B cell (primary cell): ENCODE measurements at regions not wholly inside any gene's neighbourhood (a gene's known extent, or its start where the extent isn't known, plus 50 kb on each side); places are given as distances from the start of the nearest gene placed in this dataset.

Source experiments
- EZH2 ChIP-seq: IDR thresholded peaks from 2 replicates; pipeline ENCODE4 v1.6.1; 2012; ENCODE audit warnings: borderline replicate concordance, low read depth, mild to moderate bottlenecking, moderate library complexity, low read length; ENCODE audit not compliant: insufficient read depth, poor library complexity, severe bottlenecking
- TF ChIP-seq, protein P1 (sequence below): fragments of 200-600 bp; IDR thresholded peaks from one replicate; pipeline ENCODE4 v1.8.0; 2022; ENCODE audit warnings: antibody characterized with exemption, mild to moderate bottlenecking

DNA sequence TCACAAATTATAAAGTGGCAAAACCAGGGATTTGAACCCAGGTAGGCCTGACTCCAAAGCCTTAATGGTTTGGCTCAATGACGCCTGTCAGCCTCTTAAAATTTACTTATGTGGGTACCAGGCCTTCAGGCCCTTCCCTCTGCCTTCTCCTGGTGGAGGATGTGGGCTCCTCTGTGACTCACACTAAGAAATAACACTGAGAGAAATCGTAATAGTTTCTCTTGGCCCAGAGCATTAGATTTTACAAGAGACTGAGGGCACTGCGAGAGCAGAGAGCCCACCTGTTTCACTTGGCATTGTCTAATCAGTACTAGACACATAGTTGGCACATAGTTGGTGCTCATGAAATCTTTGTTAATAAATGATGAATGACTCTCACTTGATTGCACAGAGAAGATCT, 505.2 kb downstream of the SHQ1 start:
- TF ChIP-seq, protein P1, sequence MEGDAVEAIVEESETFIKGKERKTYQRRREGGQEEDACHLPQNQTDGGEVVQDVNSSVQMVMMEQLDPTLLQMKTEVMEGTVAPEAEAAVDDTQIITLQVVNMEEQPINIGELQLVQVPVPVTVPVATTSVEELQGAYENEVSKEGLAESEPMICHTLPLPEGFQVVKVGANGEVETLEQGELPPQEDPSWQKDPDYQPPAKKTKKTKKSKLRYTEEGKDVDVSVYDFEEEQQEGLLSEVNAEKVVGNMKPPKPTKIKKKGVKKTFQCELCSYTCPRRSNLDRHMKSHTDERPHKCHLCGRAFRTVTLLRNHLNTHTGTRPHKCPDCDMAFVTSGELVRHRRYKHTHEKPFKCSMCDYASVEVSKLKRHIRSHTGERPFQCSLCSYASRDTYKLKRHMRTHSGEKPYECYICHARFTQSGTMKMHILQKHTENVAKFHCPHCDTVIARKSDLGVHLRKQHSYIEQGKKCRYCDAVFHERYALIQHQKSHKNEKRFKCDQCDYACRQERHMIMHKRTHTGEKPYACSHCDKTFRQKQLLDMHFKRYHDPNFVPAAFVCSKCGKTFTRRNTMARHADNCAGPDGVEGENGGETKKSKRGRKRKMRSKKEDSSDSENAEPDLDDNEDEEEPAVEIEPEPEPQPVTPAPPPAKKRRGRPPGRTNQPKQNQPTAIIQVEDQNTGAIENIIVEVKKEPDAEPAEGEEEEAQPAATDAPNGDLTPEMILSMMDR, result no peak
- no peak for TF ChIP-seq EZH2
